Natural killer cell (primary cell): ENCODE measurements at regions not wholly inside any gene's neighbourhood (a gene's known extent, or its start where the extent isn't known, plus 50 kb on each side); places are given as distances from the start of the nearest gene placed in this dataset.
A peak's percentile ranks its signal among the peaks of the same experiment; 100 is the strongest.

Experiments used
- ATAC-seq, 3 donors: fragments of 150-1000 bp in 2 of 3; fragments of 200-7000 bp in 1 of 3; cut with Tn5 transposase; 1 replicate in 1 of 3; 2 replicates in 2 of 3; pipeline ENCODE4 v1.10.0; 2021; ENCODE audit warnings: mild to moderate bottlenecking in 2 of 3, moderate library complexity in 2 of 3
- DNase-seq, 2 donors: peaks; one replicate each; pipeline versions ENCODE4 v3.0.0 to v3.0.0-alpha.2; 2013 to 2021; ENCODE audit warnings: mixed read lengths in 1 of 2
- H3K27ac ChIP-seq: one replicate; pipeline ENCODE4 v1.5.1; 2013; ENCODE audit warnings: mild to moderate bottlenecking, low read length
- H3K27me3 ChIP-seq: one replicate; pipeline ENCODE4 v1.6.1; 2013; ENCODE audit warnings: low read length; ENCODE audit not compliant: control insufficient read depth, insufficient read depth
- H3K36me3 ChIP-seq: one replicate; pipeline ENCODE4 v1.6.1; 2013; ENCODE audit warnings: low read length; ENCODE audit not compliant: control insufficient read depth, insufficient read depth
- H3K4me1 ChIP-seq: one replicate; pipeline ENCODE4 v1.6.1; 2013; ENCODE audit warnings: low read length; ENCODE audit not compliant: control insufficient read depth, insufficient read depth
- H3K4me3 ChIP-seq: one replicate; pipeline ENCODE4 v1.5.1; 2013; ENCODE audit warnings: low read length
- H3K9me3 ChIP-seq: one replicate; pipeline ENCODE4 v1.6.1; 2013; ENCODE audit warnings: low read length; ENCODE audit not compliant: control insufficient read depth, insufficient read depth
- H3K27ac Mint-ChIP-seq, 2 donors: one replicate each; pipeline ENCODE4 v1.8.0; 2022; ENCODE audit warnings: mild to moderate bottlenecking in 2 of 2, mixed read lengths in 2 of 2, moderate library complexity in 1 of 2
- H3K27me3 Mint-ChIP-seq, 2 donors: one replicate each; pipeline ENCODE4 v1.8.0; 2022; ENCODE audit warnings: low read depth in 2 of 2, mixed read lengths in 2 of 2
- H3K36me3 Mint-ChIP-seq: one replicate; pipeline ENCODE4 v1.8.0; 2022; ENCODE audit warnings: mixed read lengths
- H3K4me1 Mint-ChIP-seq, 2 donors: one replicate each; pipeline ENCODE4 v1.8.0; 2022; ENCODE audit warnings: mixed read lengths in 2 of 2
- H3K4me3 Mint-ChIP-seq: one replicate; pipeline ENCODE4 v1.8.0; 2022; ENCODE audit warnings: mild to moderate bottlenecking, moderate library complexity, mixed read lengths
- H3K9me3 Mint-ChIP-seq, 2 donors: one replicate each; pipeline ENCODE4 v1.8.0; 2022; ENCODE audit warnings: mixed read lengths in 2 of 2
- WGBS: methylation state at CpG from one replicate; pipeline ENCODE4 v1.1.7; 2013; ENCODE audit warnings: missing lambda C conversion rate; ENCODE audit not compliant: insufficient coverage; 5-methylcytosine and 5-hydroxymethylcytosine counted together
- intact Hi-C: fragments of 100-400 bp; cut with micrococcal nuclease; formaldehyde crosslinking; loops from one replicate; pipeline ENCODE4 v1.14.2; 2022
- TF ChIP-seq, protein P1 (sequence below): fragments of 200-600 bp; IDR thresholded peaks from one replicate; pipeline ENCODE4 v1.8.0; 2022; ENCODE audit warnings: antibody characterized with exemption

DNA sequence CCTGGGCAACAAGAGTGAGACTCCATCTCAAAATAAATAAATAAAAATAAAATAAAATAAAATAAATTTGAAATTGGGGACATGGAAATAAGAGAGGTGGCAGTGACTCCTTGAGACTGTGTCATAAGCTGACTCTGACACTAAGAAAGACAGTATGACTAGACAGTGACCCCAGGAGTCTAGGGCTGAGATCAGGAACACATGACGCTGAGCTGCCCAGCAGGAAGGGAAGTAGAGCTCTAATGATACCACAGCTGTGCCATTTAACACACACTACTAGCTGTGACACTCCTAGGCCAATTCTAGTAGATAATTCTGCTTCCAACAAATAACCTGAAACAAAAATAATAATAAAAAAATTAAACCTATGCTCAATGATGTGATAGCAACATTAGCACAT, 293.0 kb downstream of the SEC61B start:
- no peaks in the 10 kb centered on the region for H3K36me3 Mint-ChIP-seq
- 50% methylated on average over 1 of the region's 1 CpG for WGBS
- intact Hi-C loops, result no loop called here

DNA sequence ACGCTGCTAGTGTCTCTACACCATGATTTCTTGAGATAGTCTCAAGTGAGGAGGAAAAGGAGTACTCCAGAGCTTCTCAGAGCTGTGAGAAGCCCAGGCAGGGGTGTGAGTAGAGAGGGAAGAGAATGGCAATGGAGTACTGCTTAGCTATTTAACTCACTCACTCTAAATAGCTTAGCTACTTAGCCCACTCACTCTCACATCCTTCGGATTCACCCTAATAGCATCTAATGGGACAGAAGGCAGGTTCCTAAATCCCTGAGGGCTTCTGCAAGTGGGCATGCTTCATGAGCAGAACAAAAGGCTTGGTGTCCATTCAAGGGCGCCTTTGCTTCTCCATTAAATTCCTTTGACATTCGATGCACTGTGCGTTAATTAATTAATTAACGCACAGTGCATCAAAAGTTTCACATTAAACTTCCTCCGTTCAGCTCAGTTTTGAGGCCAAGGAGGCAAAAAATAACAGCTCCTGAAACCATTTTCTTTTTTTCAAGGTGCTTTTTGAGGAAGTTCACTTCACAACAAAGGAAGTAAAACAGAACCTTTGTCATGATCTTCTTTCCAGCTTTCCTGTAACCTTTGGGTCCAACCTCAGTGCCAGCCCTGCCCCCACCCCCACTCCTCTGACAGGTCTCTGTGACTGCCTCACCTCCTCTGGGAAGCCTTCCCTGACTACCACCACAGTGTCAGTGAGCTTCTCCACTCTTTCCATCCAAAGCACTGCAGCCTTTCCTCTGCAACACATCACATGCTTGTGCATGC, 294.0 kb downstream of the SEC61B start:
- intact Hi-C loops, result no loop called here
- H3K36me3 ChIP-seq, result no peaks in the 10 kb centered on the region
- no peaks in the 10 kb centered on the region for H3K36me3 Mint-ChIP-seq
- no peak overlapping the region for H3K4me3 Mint-ChIP-seq
- H3K4me1 Mint-ChIP-seq, result peaks cover 0 to 6% of the 10 kb centered on the region in 2 donors
- H3K27ac ChIP-seq, result no peak overlapping the region
- H3K9me3 Mint-ChIP-seq, result no peaks in the 10 kb centered on the region
- H3K27me3 ChIP-seq, result no peaks in the 10 kb centered on the region
- H3K27me3 Mint-ChIP-seq, result peaks cover 0 to 10% of the 10 kb centered on the region in 2 donors
- 74% methylated on average over 7 of the region's 7 CpGs for WGBS
- TF ChIP-seq, protein P1, sequence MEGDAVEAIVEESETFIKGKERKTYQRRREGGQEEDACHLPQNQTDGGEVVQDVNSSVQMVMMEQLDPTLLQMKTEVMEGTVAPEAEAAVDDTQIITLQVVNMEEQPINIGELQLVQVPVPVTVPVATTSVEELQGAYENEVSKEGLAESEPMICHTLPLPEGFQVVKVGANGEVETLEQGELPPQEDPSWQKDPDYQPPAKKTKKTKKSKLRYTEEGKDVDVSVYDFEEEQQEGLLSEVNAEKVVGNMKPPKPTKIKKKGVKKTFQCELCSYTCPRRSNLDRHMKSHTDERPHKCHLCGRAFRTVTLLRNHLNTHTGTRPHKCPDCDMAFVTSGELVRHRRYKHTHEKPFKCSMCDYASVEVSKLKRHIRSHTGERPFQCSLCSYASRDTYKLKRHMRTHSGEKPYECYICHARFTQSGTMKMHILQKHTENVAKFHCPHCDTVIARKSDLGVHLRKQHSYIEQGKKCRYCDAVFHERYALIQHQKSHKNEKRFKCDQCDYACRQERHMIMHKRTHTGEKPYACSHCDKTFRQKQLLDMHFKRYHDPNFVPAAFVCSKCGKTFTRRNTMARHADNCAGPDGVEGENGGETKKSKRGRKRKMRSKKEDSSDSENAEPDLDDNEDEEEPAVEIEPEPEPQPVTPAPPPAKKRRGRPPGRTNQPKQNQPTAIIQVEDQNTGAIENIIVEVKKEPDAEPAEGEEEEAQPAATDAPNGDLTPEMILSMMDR, result no peak
- no peak overlapping the region for H3K4me3 ChIP-seq
- no peaks in the 10 kb centered on the region for H3K9me3 ChIP-seq
- no peak overlapping the region for H3K27ac Mint-ChIP-seq
- ATAC-seq, result no peak
- no peak for DNase-seq
- H3K4me1 ChIP-seq, result no peaks in the 10 kb centered on the region

More for the DNA sequence above, 293.0 kb downstream of the SEC61B start:
- no peak overlapping the region for H3K4me3 Mint-ChIP-seq
- H3K36me3 ChIP-seq, result no peaks in the 10 kb centered on the region
- no peaks in the 10 kb centered on the region for H3K9me3 Mint-ChIP-seq
- H3K4me3 ChIP-seq, result no peak overlapping the region
- TF ChIP-seq, protein P1, result no peak
- H3K27me3 Mint-ChIP-seq, result peaks cover 3 to 12% of the 10 kb centered on the region in 2 donors
- no peak overlapping the region for H3K27ac Mint-ChIP-seq
- peaks cover 0 to 6% of the 10 kb centered on the region in 2 donors for H3K4me1 Mint-ChIP-seq
- peak in 1 of 3 donors; percentile 46 for ATAC-seq
- no peaks in the 10 kb centered on the region for H3K4me1 ChIP-seq
- no peak overlapping the region for H3K27ac ChIP-seq
- H3K27me3 ChIP-seq, result no peaks in the 10 kb centered on the region
- no peak for DNase-seq
- no peaks in the 10 kb centered on the region for H3K9me3 ChIP-seq

- WGBS, result 85% methylated on average over 1 of the region's 1 CpG
- H3K4me1 ChIP-seq, result no peaks in the 10 kb centered on the region
- Mint-ChIP-seq H3K36me3 (no peaks in the 10 kb centered on the region), H3K4me1 (peaks cover 0 to 6% of the 10 kb centered on the region in 2 donors), H3K27ac (no peak overlapping the region), H3K4me3 (no peak overlapping the region), H3K9me3 (no peaks in the 10 kb centered on the region), H3K27me3 (peaks cover 0 to 10% of the 10 kb centered on the region in 2 donors)
- H3K27me3 ChIP-seq, result no peaks in the 10 kb centered on the region
- H3K9me3 ChIP-seq, result no peaks in the 10 kb centered on the region
- DNase-seq (no peak), ATAC-seq (peak in 2 of 3 donors; percentile 21 to 32)
- H3K36me3 ChIP-seq, result no peaks in the 10 kb centered on the region
- TF ChIP-seq, protein P1, result no peak
- intact Hi-C loops, result no loop called here
- no peak overlapping the region for H3K27ac ChIP-seq
- H3K4me3 ChIP-seq, result no peak overlapping the region
Observed at GRCh38 chr9:99516657-99517049, 294.6 kb downstream of the SEC61B start.

GRCh38 chr9:99523838-99524237, 297.8 kb upstream of the NR4A3 start:
- WGBS, result 89% methylated on average over 1 of the region's 1 CpG
- Histone ChIP-seq H3K9me3 (no peaks in the 10 kb centered on the region), H3K4me3 (no peak overlapping the region), H3K36me3 (no peaks in the 10 kb centered on the region), H3K27me3 (no peaks in the 10 kb centered on the region), H3K4me1 (no peaks in the 10 kb centered on the region), H3K27ac (no peak overlapping the region)
- Mint-ChIP-seq H3K36me3 (no peaks in the 10 kb centered on the region), H3K9me3 (no peaks in the 10 kb centered on the region), H3K27me3 (peaks cover 11 to 12% of the 10 kb centered on the region in 2 donors), H3K27ac (no peak overlapping the region), H3K4me1 (no peaks in the 10 kb centered on the region), H3K4me3 (no peak overlapping the region)
- ATAC-seq (no peak), DNase-seq (no peak)
- TF ChIP-seq, protein P1, result no peak
- intact Hi-C loops, result no loop called here
